GM18867 (cell line): ENCODE measurements at regions not wholly inside any gene's neighbourhood (a gene's known extent, or its start where the extent isn't known, plus 50 kb on each side); places are given as distances from the start of the nearest gene placed in this dataset.

Source experiments
- ATAC-seq: cut with Tn5 transposase; IDR thresholded peaks from one replicate; pipeline ENCODE4 v1.9.1; 2021; ENCODE audit warnings: mild to moderate bottlenecking, moderate library complexity; ENCODE audit not compliant: unreplicated experiment

DNA sequence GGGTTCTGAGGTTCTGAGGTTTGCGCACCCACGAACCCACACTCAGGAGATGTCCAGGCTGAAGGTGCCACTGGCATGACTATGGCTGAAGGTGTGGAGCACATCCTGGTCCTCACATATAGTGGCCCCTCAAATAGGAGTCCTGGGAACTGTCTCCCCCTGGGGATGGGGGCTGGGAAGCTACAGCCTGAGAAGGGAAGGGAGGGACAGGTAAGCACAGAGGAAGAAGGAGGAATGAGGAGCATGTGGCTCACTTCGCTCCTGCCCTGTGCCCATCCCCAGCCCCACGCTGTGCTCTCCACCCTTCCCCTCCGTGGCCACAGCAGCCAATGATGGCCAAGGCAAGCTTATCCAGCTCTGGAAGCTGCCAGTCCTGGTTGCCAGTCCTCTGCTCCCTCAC is 123.9 kb upstream of the LHX1 start:
- ATAC-seq = no peak

DNA sequence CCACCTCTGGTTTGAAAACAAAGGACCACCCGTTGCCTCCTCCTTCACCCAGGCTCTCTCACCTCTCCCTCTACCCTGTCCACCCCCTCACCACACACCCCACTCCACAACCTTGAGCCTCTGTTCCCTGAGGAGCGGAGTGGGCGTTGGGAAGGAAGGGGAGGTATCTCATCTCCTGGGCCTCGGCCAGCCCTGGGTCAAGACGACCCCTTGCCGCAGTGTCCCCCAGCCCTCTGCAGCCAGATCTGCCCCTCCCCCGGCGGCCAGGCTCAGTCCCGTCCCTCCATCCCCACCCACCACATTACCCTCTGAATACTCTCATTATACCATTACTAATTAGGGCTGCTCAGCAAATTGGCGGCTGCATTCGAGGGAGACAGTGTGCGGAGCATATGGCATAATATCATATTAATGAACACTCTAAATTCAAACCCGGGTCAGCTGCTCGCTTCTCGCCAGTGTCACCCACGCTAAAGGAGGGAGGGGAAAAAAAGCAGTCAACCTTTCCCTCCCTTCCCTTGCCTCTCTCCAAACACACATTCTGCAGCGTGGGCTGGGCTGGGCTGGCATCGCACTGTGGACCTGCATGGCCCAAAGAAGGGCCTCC is 123.2 kb upstream of the LHX1 start:
- no peak for ATAC-seq

DNA sequence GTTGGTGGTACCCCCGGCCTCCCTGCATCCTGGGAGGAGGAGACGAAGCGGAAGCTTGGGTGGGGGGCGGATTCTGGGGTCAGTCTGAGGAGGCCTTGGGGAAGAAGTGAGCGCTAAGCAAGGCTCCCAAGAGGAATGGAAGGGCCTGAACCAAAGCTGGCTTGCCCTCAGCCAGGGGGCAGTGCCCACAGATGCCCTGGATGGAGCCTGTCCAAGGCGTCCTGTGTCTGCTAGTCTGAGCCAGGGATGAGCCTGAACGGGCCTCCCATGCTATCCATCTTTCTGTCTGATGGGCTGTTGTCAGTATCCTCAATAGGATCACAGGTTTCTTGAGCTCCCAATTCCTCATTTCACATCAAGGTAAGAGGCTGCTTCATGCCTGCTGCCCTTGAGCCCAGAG is 122.3 kb upstream of the LHX1 start:
- ATAC-seq = no peak

DNA sequence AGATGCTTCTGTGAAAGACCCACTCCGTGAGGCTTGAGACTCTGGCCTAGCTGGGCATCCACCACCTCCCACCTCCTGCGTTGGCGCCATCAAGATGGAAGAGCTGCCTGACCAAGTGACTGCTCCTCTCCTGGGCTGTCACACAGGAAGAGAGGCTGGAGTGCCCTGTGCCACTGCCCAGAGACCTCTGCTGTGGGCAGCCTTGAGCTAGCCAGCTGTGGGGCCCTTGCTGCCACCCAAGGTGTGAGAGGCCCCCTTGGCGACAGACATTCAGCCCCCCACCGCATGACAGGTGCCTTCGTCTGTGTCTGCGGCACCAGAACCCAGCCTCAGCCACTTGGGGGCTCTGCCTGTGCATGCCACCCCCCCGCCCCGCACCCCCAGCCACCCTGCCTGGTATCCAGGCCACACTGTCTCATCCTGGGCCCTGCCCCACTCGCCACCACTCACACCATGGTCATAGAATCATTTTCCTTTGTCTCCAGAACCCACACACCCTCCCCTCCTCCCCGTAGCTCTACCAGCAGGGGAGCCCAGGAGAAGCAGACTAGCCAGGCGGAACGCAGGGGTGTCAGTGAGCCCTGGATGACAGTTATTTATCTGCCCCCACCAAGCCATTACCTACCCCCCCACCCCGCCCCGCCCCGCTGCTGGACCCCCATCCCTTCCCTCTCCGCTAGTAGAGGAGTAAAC is 120.9 kb upstream of the LHX1 start:
- no peak for ATAC-seq

DNA sequence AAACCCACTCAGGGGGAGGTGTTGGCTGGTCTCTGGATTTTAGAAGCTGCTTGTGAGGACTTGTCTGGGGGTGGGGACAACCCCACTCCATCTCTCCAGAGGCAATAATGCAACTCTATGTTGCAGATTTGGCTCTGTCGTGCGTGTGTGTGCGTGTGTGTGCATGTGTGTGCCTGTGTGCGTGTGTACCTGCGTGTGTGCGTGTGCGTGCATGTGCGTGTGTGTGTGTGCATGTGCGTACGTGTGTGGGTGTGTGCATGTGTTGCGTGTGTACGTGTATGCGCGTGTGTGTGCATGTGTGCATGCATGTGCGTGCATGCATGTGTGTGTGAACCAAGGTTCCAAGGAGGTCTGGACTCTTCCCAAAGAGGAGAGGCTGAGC is 120.4 kb upstream of the LHX1 start:
- ATAC-seq = no peak

DNA sequence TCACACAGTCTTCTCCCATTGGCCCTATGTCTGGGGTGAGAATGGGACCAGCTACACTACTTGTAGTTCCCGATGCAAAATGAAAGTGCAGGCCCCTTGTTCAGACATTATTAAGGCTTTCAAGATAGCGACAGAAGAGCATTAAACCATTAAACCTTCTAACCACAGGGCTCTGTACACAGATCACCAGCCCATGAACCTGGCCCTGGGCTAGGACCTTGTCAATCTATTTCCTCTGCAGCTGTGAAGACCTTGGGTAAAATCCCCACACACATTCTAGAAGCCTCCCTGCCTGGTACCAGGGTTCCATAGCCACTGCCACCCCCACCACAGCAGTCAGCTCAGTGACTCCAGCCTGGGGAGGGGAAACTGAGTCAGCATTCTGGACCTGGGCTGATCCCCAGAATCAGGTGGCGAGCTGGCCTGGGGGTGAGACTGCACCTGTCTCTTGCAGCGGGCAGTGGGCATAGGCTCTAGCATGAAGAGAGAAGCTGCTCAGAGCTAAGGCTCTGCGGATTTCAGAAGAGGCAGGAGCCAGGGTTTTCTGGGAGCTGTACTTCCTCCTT is 119.7 kb upstream of the LHX1 start:
- no peak for ATAC-seq

DNA sequence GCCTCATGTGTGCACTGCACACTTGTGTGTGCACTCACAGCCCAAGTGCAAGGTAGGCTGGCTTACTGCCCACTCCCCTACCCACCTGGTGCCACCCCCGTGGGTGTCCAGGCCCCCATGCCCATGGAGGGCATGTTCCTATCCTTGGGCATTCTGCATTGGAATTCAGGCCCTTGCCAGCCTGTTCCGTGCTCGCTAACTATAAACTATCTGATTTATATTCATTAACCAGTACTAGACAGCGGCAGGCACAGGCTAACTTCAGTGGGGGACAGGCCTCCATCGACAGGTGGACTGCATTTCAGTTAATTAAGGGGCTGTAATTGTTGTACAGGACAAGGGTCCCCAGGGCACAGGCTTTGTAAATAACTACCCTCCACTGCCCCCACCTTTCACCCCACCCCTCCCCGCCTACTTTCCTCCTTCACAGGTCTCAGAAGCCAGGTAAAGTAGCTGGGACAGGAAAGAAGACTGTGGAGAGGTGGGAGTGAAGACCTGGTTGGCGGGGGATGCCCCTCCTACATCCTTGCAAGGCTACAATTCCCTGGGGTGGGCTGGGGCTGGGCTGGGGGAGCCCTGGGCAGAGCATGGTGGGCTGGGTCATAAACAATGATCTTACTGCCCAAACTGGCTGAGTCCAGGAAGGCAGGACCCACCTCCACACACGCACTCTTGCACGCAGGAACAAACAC is 119.0 kb upstream of the LHX1 start:
- no peak for ATAC-seq

DNA sequence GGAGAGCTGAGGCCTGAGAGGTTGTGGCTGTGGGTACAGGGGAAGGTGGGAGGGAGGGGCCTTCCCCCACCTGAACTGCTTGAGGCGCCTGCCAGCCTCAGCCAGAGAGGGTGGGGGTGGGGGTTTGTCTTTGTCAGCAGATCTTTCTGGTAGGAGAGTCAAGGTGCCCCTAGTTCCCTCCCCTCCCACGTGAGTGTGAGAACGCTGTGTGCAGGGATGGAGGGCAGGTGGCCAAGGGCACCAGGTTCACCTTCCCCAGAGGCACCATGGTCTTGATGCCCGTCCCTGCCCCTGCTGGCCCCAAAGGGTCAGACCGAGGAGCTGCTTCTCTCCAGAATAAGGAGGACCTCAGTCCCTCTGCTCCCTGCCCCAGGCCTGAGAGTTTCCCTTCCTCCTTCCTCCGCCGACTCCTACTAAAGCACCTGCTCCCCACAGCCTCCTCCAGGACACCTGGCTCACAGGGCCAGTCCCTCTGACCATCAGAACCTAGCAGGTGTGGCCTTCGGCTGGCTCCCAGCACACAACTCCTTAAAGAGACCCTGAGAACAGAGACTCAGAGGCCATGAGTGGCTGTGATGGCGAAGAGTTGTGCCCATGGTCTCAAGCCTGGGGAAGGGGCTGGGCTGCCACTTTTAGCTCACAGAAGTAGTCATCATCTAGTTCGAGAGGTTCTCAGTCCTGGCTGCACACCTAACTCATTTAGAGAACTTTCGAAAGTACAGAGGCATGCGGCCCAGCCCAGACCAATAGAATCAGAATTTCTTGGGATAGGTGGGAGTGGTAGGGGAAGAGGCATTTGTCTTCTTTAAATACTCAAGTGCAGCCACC is 113.2 kb upstream of the LHX1 start:
- no peak for ATAC-seq

DNA sequence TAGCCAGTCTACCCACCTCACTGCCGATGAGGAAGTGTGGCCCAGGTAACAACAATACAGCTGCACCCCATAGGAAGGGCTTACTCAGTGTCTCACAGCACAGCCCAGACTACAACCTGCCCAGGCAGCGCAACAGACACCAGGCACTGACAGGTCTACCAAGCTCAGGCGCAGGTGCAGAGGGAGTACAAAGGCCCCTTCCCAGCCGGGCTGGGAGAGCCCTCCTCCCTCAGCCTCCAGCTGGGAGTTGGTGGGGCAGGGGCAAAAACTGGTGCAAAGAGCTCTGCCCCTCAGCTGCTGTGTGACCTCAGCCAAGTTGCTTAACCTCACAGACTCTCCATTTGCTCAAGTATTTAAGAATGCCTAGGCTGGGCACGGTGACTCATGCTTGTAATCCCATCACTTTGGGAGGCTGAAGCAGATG is 112.6 kb upstream of the LHX1 start:
- ATAC-seq = no peak

DNA sequence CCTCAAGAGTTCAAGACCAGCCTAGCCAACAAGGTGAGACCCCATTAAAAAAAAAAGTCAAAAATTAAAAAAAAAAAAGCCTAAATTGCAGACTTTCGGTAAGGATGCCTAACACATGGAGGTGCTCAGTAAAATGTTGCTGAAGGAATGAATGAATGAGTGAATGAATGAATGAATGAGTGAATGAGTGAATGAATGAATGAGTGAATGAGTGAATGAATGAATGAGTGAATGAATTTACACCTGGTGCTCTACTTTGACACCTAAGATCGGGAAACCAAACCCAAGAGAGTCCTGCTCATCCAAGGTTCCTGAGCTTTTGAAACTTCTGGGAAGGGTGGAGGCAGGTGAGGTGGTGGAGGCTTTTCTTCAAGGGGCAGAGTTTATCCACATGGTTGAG is 112.2 kb upstream of the LHX1 start:
- ATAC-seq = no peak

DNA sequence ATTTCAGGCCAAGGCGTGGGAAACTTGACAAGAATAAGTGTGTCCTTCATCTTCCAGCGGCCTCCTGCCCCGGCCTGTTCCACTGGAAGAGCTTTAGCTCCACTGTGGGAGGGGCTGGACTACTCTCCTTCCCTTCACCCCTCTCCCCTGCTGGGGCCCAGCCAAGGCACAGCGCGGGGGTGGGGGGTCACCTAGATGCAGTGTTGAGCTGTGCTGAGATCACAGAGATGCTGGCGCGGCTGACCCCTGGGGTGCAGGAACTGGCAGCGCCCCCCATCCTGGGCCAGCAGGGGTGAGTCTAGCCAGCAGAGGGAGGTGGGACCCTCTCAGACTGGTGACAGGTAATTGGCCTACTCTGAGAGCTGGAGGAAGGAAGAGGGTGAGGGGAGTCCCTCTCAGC is 111.8 kb upstream of the LHX1 start:
- no peak for ATAC-seq

DNA sequence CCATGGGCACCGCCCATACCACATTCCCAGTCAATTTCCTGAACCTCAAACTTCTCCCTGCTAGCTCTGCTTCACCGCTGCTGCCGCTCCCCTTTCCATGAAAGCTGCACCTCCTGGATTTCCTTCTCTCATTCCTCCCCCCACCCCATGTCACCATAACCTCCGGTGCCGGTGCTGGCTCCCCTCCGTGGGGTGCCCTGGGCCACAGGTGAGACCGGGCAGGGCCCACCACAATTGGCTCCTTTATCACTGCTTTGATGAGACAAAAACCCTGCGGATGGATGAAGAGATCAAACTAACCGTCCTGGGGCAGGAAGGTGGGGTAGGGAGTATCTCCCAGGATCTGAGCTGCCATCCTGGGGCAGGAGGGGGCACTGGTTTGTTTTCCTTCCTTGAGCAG is 111.3 kb upstream of the LHX1 start:
- ATAC-seq = no peak

DNA sequence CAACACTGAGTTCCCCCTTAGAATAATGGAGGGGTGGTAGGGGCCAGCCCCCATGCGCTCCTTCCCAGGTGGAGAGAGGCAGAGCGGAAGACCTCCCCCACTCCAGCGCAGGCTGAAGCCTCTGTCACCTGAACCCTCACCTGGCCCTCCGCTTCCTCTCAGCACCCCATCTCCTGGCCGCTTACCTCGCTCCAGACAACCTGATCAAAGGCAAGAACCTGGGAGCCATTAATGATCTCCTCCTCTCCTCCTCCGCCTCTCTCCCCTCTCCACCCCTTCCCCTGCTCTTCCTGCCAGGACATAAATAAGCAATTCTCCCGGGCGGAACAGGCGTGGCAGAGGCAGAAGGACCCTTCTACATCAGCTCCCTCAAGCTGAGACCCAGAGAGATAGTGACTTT is 110.2 kb upstream of the LHX1 start:
- ATAC-seq = no peak

DNA sequence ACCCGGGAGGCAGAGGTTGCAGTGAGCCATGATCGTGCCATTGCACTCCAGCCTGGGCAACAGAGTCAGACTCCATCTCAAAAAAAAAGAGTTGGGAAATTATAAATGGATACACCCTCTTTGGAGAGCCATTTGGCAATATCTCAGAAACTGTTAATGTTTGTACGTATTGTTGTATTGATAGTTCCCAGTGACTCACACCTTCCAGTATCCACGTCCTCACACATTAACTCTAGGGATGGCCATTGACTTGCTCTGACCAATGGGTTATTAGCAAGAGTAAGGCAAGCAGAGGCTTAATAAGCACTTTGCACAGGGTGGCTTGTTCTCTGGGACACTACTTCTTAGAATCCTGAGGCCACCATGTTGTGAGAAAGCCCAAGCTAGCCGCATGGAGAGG is 107.6 kb upstream of the LHX1 start:
- no peak for ATAC-seq

DNA sequence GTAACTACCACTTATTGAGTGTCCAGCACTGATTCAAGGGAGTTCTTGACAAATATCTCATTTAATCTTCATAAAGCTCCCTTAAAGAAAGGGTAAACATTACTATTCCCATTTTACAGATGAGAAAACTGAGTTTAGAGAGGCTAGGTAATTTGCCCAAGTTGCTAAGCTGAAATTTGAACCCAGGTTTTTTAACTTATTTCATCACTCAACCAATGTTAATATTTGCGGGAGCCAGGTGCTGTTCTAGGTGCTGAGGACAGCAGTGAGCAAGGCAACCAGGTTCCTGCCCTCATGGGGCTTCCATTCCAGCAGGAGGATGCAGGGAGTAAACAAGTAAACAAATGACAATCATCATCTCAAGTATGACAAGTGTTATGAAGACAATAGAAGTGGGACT is 104.0 kb upstream of the LHX1 start:
- ATAC-seq = no peak

DNA sequence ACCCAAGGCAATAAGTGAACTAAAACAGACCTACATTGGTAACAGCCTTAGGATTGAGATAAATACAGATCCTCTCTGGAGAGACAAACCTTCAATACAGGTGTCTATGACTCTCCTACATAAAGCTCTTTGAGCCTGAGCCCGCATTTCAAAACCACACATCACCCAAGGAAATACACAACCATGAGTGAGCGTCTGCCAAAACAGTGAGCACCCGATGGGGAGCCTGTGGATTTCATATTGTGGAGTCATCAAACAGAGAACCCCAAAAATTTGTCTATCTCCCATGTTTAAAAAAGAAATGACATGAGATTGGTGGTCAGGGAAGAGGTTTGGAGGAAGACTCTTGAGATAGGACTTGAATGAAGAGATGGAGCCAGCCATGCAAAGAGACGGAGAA is 102.2 kb upstream of the LHX1 start:
- no peak for ATAC-seq

DNA sequence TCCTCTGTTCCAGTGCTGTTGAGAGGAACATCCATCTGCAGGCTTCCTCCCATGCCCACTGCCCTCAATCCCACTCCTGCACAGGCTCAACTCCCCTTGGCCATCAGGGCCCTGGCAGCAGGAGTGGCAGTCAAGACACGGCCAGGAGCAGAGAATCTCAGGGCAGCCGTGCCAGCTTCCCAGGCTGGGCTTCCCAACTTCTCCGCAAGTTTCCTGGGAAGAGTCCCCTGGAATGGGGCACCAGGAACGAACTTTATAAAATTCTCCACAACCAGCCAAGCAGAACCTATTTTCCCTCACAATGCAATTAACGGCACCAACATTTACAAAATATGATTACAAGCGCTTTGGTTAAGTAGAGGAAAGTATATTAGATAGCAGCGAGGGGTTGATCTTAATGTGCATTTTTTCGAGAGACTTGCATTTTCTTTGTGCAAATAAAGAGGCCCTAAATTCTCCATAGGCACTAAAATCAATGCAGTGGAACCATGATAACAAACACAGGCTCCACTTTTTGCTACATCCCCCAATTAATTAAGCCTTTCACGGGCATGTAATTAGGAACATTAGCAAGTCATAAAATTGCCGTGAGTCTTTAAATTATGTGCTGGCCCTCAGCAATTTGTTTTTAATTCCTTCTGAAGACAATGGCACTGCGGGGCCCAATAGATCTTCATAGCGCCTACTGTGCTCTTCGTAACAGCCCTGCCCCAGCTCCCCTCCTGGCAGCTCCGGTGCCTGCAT is 99.9 kb upstream of the LHX1 start:
- no peak for ATAC-seq

DNA sequence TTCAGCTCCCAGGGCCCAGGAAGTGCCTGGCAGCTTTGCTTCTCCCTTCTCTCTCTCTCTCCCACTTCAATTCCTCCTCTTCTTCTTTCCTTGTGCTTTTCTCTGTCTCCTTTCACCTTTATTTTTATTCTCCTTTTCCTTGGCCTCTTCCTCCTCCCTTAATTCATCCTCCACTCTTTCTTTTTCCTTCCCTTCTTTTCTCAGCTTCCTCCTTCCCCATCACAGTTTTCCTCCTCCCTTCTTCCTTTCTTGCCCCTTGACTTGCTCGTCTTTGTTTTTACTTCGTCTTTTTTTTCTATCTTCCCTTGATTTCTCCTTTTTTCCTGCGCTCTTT is 99.4 kb upstream of the LHX1 start:
- no peak for ATAC-seq

DNA sequence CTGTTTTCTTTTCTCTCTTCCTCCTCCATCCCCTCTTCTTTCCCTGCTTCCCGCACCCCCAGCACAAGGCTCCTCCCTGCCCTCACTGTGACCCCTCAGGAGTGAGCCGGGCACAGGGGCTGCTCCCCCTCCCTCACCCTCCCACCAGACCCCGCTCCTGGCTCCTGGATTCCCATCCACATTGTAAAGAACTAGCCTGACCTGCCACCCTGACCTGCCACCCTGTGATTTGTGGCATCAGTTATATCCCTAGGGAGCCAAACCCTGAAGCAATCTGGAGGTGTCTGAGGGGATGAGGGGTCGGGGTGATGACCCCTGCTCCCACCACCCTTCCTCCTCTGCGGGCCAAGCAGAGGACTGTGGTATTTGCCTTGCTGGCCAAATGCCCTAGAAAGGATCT is 98.0 kb upstream of the LHX1 start:
- no peak for ATAC-seq

DNA sequence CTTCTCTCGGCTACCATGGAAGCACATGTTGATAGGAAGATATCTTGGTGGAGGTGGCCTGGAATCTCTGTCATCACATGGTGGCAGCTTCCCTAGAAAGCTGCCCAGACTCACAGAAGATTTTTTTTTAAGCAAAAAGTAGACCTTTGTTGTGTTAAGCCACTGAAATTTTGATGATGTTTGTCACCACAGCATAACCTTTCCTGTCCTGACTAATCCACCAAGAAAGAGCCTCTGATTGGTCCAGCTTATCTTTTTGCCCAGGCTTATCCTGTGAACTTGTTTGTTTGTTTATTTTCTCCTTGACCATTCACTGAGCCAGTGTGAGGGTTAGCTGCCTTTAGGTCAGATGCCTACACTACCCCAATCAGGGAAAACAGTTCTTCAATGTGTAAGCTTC is 96.5 kb upstream of the LHX1 start:
- no peak for ATAC-seq
